LNCaP clone FGC (cell line): ENCODE measurements at regions not wholly inside any gene's neighbourhood (a gene's known extent, or its start where the extent isn't known, plus 50 kb on each side); places are given as distances from the start of the nearest gene placed in this dataset.

Experiments used
- DNase-seq: peaks from one replicate; pipeline ENCODE4 v3.0.0-alpha.2; 2011; ENCODE audit warnings: low read depth
- H3K4me3 ChIP-seq: 2 replicates; pipeline ENCODE4 v1.5.1; 2011; ENCODE audit warnings: mild to moderate bottlenecking, low read depth, low read length, control low read depth
- CTCF ChIP-seq: IDR thresholded peaks from 2 replicates; pipeline ENCODE4 v1.5.1; 2012; ENCODE audit warnings: mild to moderate bottlenecking; ENCODE audit not compliant: control insufficient read depth, insufficient read depth; ENCODE audit errors: extremely low read depth

DNA sequence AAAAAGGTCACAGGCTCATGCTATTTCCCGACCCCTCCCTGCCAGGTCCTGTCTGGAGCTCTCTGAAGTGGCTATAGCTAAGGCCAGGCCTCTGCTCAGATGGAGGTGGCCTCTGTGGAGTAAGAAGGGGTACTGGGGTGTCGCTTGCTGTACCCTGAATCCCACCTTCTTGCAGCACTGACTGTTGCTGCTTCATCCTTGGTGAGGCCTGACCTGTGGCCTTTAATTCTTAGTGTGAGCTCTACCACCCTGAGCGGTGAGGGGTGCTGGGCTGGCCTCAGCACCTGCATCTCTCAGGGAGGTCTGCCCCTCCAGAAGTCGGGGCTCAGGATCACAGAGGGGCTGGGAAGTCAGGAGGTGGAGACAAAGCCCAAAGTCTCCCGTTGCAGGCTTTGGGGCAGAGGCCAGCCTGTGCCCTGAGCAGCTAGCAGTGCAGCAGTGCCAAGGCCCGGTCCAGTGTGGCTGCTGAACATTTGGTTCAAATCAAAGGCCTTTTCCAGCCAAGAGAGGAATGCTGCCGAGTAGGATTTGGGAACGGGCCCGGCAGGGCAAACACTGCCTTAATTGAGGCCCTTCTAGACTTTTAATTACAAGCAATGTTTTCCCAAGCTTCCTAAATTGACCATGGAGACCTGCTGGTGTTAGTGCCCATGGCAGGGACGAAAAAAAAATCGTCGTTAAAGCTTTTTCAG lies 133.5 kb upstream of the HAAO start:
- no peak overlapping the region for H3K4me3 ChIP-seq
- no peak for TF ChIP-seq CTCF
- DNase-seq, result no peak

- TF ChIP-seq CTCF, result no peak
- H3K4me3 ChIP-seq, result no peak overlapping the region
- DNase-seq, result no peak
Measured at GRCh38 chr2:42924418-42924886, 132.1 kb upstream of the HAAO start.

- no peak for TF ChIP-seq CTCF
- no peak overlapping the region for H3K4me3 ChIP-seq
- DNase-seq, result no peak
Measured at GRCh38 chr2:42923580-42924417, 131.4 kb upstream of the HAAO start.

DNA sequence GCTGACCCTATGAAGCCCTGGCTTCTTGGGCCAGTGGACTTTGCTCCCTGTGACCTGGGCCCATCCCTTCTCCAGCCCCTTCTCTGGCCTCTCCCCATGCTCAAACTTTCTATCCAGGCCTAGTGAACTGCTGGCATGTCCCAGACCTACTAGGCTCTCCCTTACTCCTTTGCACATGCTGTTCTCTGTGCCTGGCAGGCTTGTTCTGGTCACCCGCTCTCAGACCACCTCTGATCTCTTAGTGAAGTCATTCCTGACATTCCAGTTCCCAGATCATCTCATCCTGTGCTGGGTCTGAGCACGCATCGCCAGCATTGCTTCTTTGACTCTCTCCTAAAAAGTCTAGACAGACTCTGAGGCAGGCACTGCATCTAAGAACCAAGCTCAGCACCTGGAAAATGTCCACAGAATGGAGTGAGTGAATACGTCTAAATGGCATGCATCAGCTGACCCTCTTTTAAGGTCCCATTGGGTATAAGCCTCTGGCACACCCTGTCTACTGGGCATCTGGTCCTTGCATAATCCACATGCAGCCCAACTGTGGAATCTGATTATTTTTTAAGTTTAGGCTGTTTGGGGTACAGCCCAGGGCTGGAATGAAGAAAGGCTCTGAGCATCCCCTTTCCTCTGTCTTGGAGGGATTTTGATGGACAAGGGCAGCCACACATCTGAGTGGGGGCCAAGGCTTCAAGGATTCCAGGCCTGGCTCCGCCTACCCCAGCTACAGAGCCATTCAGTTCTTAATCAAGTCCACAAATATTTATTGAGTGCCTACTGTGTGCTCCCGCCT lies 130.6 kb upstream of the HAAO start:
- no peak overlapping the region for H3K4me3 ChIP-seq
- no peak for TF ChIP-seq CTCF
- no peak for DNase-seq

DNA sequence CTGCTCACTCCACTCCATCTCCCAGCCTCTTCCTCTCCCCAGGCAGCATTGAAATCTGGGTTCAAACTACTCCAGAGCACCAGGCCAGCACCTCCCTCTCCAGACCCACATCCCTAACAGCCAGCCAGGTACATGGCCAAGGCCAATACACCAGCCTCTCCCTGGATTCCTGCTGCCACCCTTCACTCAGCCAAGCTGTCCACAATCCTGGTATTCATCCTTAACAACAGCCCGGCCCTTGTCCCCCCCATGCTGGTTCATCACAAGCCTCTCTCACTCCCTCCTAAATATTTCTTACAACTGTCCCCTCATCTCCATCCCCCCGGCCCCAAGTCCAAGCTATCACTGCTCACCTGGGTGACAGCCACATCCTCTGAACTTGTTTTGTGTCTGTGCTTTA lies 129.9 kb upstream of the HAAO start:
- no peak for DNase-seq
- no peak overlapping the region for H3K4me3 ChIP-seq
- TF ChIP-seq CTCF, result no peak

DNA sequence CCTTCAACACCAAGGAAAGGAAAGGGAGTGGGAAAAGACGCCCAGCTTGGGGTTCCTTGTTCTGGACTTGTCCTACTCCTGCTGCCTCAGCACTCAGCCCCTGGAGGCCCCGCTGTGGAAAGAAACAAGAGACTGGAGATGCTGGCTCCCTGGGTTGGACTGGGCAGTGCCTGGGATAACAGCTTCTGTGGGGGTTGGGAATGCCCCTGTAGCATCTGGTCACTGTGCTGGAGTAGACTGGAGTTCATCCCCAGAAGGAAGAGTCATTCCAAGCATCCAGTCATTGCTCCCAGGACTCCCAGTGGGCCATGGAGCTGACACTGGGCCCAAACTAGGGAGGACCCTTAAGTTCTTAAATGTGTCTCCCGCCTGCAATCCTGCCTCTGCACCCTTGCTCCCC lies 129.3 kb upstream of the HAAO start:
- no peak for TF ChIP-seq CTCF
- H3K4me3 ChIP-seq, result no peak overlapping the region
- no peak for DNase-seq
